GM13976 (cell line): ENCODE measurements at regions not wholly inside any gene's neighbourhood (a gene's known extent, or its start where the extent isn't known, plus 50 kb on each side); places are given as distances from the start of the nearest gene placed in this dataset.

Experiments
- DNase-seq: peaks from one replicate; pipeline ENCODE4 v3.0.0; 2012; ENCODE audit warnings: low spot score
- CTCF ChIP-seq: IDR thresholded peaks from 2 replicates; pipeline ENCODE4 v1.5.1; 2012; ENCODE audit warnings: borderline replicate concordance, mild to moderate bottlenecking; ENCODE audit not compliant: insufficient read depth; ENCODE audit errors: extremely low read depth, missing control alignments, control extremely low read depth
- in situ Hi-C: fragments of 300-500 bp; cut with MboI; formaldehyde crosslinking; loops from one replicate; pipeline ENCODE4 v1.12.0; 2022; ENCODE audit warnings: low sequenced_read_pairs, mixed read lengths, inconsistent platforms; ENCODE audit not compliant: unreplicated experiment

DNA sequence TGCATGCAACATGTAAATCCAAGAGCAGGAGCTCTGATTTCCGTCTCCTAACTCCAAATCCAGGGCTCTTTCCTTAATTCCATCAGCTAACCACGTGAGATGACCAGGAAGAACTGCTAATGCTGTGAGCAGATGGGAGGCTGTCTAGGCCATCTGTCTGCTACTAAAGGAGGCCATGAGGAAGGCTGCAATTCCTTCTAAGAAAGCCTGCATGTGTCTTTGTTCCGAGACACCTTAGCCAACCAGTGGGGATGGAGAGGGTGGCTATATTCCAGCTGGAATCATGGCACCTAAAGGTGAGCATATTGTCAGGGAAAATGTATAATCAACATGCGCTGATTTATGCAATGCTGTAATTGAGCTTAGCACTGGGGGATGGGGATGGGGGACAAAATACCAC lies 267.2 kb upstream of the CDH5 start:
- in situ Hi-C loops: loop anchor here (25.0 kb wide), 1 partner anchor 112 kb away; no protein-coding TSS in a partner anchor
- no peak for TF ChIP-seq CTCF
- no peak for DNase-seq

DNA sequence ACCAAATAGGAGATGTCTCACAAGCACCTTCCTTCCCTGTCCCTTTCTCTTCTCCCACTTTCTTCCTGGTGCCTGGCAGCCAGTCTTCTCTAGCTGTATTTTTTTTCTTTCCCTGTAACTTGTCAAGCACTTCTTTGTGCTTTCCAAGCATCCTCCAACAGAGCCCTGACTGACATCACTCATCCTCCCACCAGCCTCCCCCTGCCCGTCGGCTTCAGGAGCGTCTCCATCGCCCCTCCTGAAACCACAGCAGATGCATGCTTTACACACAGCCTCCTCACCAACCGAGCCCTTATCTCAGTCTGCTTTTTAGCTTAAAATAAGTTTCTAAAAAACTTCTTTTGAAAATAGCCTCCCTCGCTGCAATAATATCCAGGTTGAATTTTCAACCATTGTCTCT lies 268.7 kb upstream of the CDH5 start:
- no peak for TF ChIP-seq CTCF
- in situ Hi-C loops: loop anchor here (25.0 kb wide), 1 partner anchor 110 kb away; no protein-coding TSS in a partner anchor

GRCh38 chr16:66095676-66096075 lies 270.8 kb upstream of the CDH5 start:
- in situ Hi-C loops: loop anchor here (25.0 kb wide), 1 partner anchor 108 kb away; no protein-coding TSS in a partner anchor
- TF ChIP-seq CTCF: no peak
- DNase-seq: no peak

More for the DNA sequence above, 268.7 kb upstream of the CDH5 start:
- DNase-seq: no peak

GRCh38 chr16:66093191-66093590 lies 273.3 kb upstream of the CDH5 start:
- no peak for DNase-seq
- no peak for TF ChIP-seq CTCF
- in situ Hi-C loops: loop anchor here (25.0 kb wide), 1 partner anchor 106 kb away; no protein-coding TSS in a partner anchor

DNA sequence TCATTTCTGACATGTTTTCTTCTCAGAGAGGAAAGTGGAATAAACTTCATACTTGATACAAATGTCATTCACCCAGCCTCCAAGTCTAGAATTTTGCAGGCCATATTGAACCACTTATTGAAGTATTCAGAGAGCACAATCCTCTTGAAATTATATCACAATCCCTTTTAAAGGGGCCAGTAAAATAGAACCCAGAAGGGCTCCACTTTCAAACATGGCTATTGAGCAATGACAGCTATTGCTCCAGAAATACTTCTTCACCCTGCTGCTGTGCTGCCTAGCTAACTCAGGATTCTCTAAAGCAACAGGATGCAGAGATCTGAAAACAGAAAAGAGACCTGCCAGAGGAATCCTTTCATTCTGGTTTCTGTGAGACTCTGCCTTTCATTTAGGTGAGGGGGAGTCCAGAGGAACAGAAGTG lies 275.0 kb upstream of the CDH5 start:
- in situ Hi-C loops: loop anchor here (25.0 kb wide), 1 partner anchor 104 kb away; no protein-coding TSS in a partner anchor
- TF ChIP-seq CTCF: no peak

GRCh38 chr16:66088681-66089080 lies 277.8 kb upstream of the CDH5 start:
- DNase-seq: no peak
- in situ Hi-C loops: loop anchor here (25.0 kb wide), 1 partner anchor 101 kb away; no protein-coding TSS in a partner anchor
- TF ChIP-seq CTCF: no peak

More for the DNA sequence above, 275.0 kb upstream of the CDH5 start:
- no peak for DNase-seq

GRCh38 chr16:66087308-66087707 lies 279.2 kb upstream of the CDH5 start:
- no peak for TF ChIP-seq CTCF
- in situ Hi-C loops: loop anchor here (25.0 kb wide), 1 partner anchor 100 kb away; no protein-coding TSS in a partner anchor

More at GRCh38 chr16:66087308-66087707, 279.2 kb upstream of the CDH5 start:
- no peak for DNase-seq
